ENCODE measurements at regions not wholly inside any gene's neighbourhood (a gene's known extent, or its start where the extent isn't known, plus 50 kb on each side); places are given as distances from the start of the nearest gene placed in this dataset.

GRCh38 chr4:116323606-116324005 is 761.8 kb downstream of the TRAM1L1 start:
- CTCF ChIA-PET, result no interaction called here
- TF ChIP-seq POLR2AphosphoS5 (IDR thresholded peaks at IDR 0.05; ENCODE audit: low read depth, low read length), result no peak
- TF ChIP-seq SIN3A (IDR thresholded peaks at IDR 0.05; ENCODE audit: borderline replicate concordance, insufficient read depth, low read depth, low read length), result no peak
- intact Hi-C loops (cut with micrococcal nuclease; ENCODE audit: unreplicated experiment), result no loop called here
- in situ Hi-C loops (cut with HindIII; ENCODE audit: low pct_unique_long_range_greater_than_20kb, low sequenced_read_pairs), result no loop called here
- DNase-seq (ENCODE audit: low read depth, low spot score), result no peak
- no peak overlapping the region for H3K4me3 ChIP-seq (ENCODE audit: low read depth in 2 of 2, low read length in 2 of 2)
- H3K9me3 ChIP-seq (ENCODE audit: control insufficient read depth, insufficient read depth, low read depth, low read length), result no peaks in the 10 kb centered on the region
- no peaks in the 10 kb centered on the region for H3K4me1 ChIP-seq (ENCODE audit: control insufficient read depth, insufficient read depth, low read length)
- no peaks in the 10 kb centered on the region for H3K27me3 ChIP-seq (ENCODE audit: control insufficient read depth, insufficient read depth, low read length)
- ATAC-seq, result no peak
- no peaks in the 10 kb centered on the region for H3K36me3 ChIP-seq (ENCODE audit: control insufficient read depth, insufficient read depth, low read length)
- no peak overlapping the region for H3K27ac ChIP-seq (ENCODE audit: low read length)
- no TSS peak for BruUV-seq (replicated peaks)
- POLR2A ChIA-PET, result no interaction called here

- H3K4me1 ChIP-seq (ENCODE audit: control insufficient read depth, insufficient read depth, low read length), result no peaks in the 10 kb centered on the region
- no peak for DNase-seq (ENCODE audit: low read depth, low spot score)
- no peaks in the 10 kb centered on the region for H3K27me3 ChIP-seq (ENCODE audit: control insufficient read depth, insufficient read depth, low read length)
- ATAC-seq, result no peak
- no peak overlapping the region for H3K27ac ChIP-seq (ENCODE audit: low read length)
- no peaks in the 10 kb centered on the region for H3K36me3 ChIP-seq (ENCODE audit: control insufficient read depth, insufficient read depth, low read length)
- H3K9me3 ChIP-seq (ENCODE audit: control insufficient read depth, insufficient read depth, low read depth, low read length), result no peaks in the 10 kb centered on the region
- intact Hi-C loops (cut with micrococcal nuclease; ENCODE audit: unreplicated experiment) (no loop called here), in situ Hi-C loops (cut with HindIII; ENCODE audit: low pct_unique_long_range_greater_than_20kb, low sequenced_read_pairs) (no loop called here)
- ChIA-PET POLR2A (no interaction called here), CTCF (no interaction called here)
- no peak overlapping the region for H3K4me3 ChIP-seq (ENCODE audit: low read depth in 2 of 2, low read length in 2 of 2)
- BruUV-seq (replicated peaks), result no TSS peak
- TF ChIP-seq REST (IDR thresholded peaks at IDR 0.05; ENCODE audit: insufficient read depth in 1 of 2, low read depth in 2 of 2, low read length in 1 of 2), result no peak
- TF ChIP-seq TCF7L2 (IDR thresholded peaks at IDR 0.05; ENCODE audit: low read depth, low read length), result no peak
- TF ChIP-seq CTCF (IDR thresholded peaks at IDR 0.05), result no peak
- TF ChIP-seq POLR2AphosphoS5 (IDR thresholded peaks at IDR 0.05; ENCODE audit: low read depth, low read length), result no peak
- no peak for TF ChIP-seq SIN3A (IDR thresholded peaks at IDR 0.05; ENCODE audit: borderline replicate concordance, insufficient read depth, low read depth, low read length)
Observed at GRCh38 chr4:116321471-116321870, 763.9 kb downstream of the TRAM1L1 start.

- in situ Hi-C loops (cut with HindIII; ENCODE audit: low pct_unique_long_range_greater_than_20kb, low sequenced_read_pairs) (no loop called here), intact Hi-C loops (cut with micrococcal nuclease; ENCODE audit: unreplicated experiment) (no loop called here)
- ChIA-PET POLR2A (no interaction called here), CTCF (no interaction called here)
- H3K27ac ChIP-seq (ENCODE audit: low read length), result no peak overlapping the region
- no peaks in the 10 kb centered on the region for H3K4me1 ChIP-seq (ENCODE audit: control insufficient read depth, insufficient read depth, low read length)
- TF ChIP-seq SIN3A (IDR thresholded peaks at IDR 0.05; ENCODE audit: borderline replicate concordance, insufficient read depth, low read depth, low read length) (no peak), CTCF (IDR thresholded peaks at IDR 0.05) (no peak), TCF7L2 (IDR thresholded peaks at IDR 0.05; ENCODE audit: low read depth, low read length) (no peak), POLR2AphosphoS5 (IDR thresholded peaks at IDR 0.05; ENCODE audit: low read depth, low read length) (no peak), REST (IDR thresholded peaks at IDR 0.05; ENCODE audit: insufficient read depth in 1 of 2, low read depth in 2 of 2, low read length in 1 of 2) (no peak)
- no peak overlapping the region for H3K4me3 ChIP-seq (ENCODE audit: low read depth in 2 of 2, low read length in 2 of 2)
- DNase-seq (ENCODE audit: low read depth, low spot score) (no peak), ATAC-seq (no peak)
- H3K9me3 ChIP-seq (ENCODE audit: control insufficient read depth, insufficient read depth, low read depth, low read length), result no peaks in the 10 kb centered on the region
- BruUV-seq (replicated peaks), result no TSS peak
- H3K27me3 ChIP-seq (ENCODE audit: control insufficient read depth, insufficient read depth, low read length), result no peaks in the 10 kb centered on the region
- H3K36me3 ChIP-seq (ENCODE audit: control insufficient read depth, insufficient read depth, low read length), result no peaks in the 10 kb centered on the region
Observed at GRCh38 chr4:116320859-116321258, 764.5 kb downstream of the TRAM1L1 start.
